CD4-positive, alpha-beta T cell treated with Interleukin-6 for 4 hours (primary cell): ENCODE measurements at regions not wholly inside any gene's neighbourhood (a gene's known extent, or its start where the extent isn't known, plus 50 kb on each side); places are given as distances from the start of the nearest gene placed in this dataset.

Experiments used
- DNase-seq: peaks from one replicate; pipeline ENCODE4 v3.0.0-alpha.2; 2020; ENCODE audit warnings: mixed read lengths

GRCh38 chr15:91476861-91477260 is 376.6 kb upstream of the SLCO3A1 start:
- no peak for DNase-seq

GRCh38 chr15:91478717-91479191 is 374.8 kb upstream of the SLCO3A1 start:
- no peak for DNase-seq

- DNase-seq, result no peak
Measured at GRCh38 chr15:91480426-91480825, 373.1 kb upstream of the SLCO3A1 start.

GRCh38 chr15:91482799-91483198 is 370.7 kb upstream of the SLCO3A1 start:
- peak; percentile 8 for DNase-seq

- DNase-seq, result no peak
Measured at GRCh38 chr15:91484141-91484540, 369.4 kb upstream of the SLCO3A1 start.

GRCh38 chr15:91488452-91488851 is 365.1 kb upstream of the SLCO3A1 start:
- DNase-seq, result no peak

- DNase-seq, result no peak
Measured at GRCh38 chr15:91490211-91490610, 363.3 kb upstream of the SLCO3A1 start.

- DNase-seq, result no peak
Measured at GRCh38 chr15:91491101-91491950, 362.2 kb upstream of the SLCO3A1 start.

GRCh38 chr15:91496754-91497691 is 356.5 kb upstream of the SLCO3A1 start:
- no peak for DNase-seq

- no peak for DNase-seq
Measured at GRCh38 chr15:91498046-91498748, 355.3 kb upstream of the SLCO3A1 start.

- no peak for DNase-seq
Measured at GRCh38 chr15:91498749-91499062, 354.8 kb upstream of the SLCO3A1 start.

- no peak for DNase-seq
Measured at GRCh38 chr15:91499774-91500383, 353.6 kb upstream of the SLCO3A1 start.

GRCh38 chr15:91508633-91509032 is 344.9 kb upstream of the SLCO3A1 start:
- DNase-seq, result no peak

- DNase-seq, result no peak
Measured at GRCh38 chr15:91514147-91514546, 339.4 kb upstream of the SLCO3A1 start.

- DNase-seq, result no peak
Measured at GRCh38 chr15:91515188-91515754, 338.2 kb upstream of the SLCO3A1 start.

GRCh38 chr15:91516866-91517265 is 336.6 kb upstream of the SLCO3A1 start:
- DNase-seq, result no peak

- DNase-seq, result no peak
Measured at GRCh38 chr15:91517491-91518200, 335.9 kb upstream of the SLCO3A1 start.

GRCh38 chr15:91520850-91521249 is 332.7 kb upstream of the SLCO3A1 start:
- no peak for DNase-seq

- DNase-seq, result no peak
Measured at GRCh38 chr15:91521548-91521947, 332.0 kb upstream of the SLCO3A1 start.

GRCh38 chr15:91521996-91522395 is 331.5 kb upstream of the SLCO3A1 start:
- DNase-seq, result no peak

GRCh38 chr15:91522605-91523332 is 330.7 kb upstream of the SLCO3A1 start:
- peak; percentile 12 for DNase-seq
